GM12872 (cell line): ENCODE measurements at regions not wholly inside any gene's neighbourhood (a gene's known extent, or its start where the extent isn't known, plus 50 kb on each side); places are given as distances from the start of the nearest gene placed in this dataset.

Source experiments
- TF ChIP-seq, protein P1 (sequence below): IDR thresholded peaks from 3 replicates; pipeline ENCODE4 v1.5.1; 2011; ENCODE audit warnings: low read depth, mild to moderate bottlenecking, low read length, moderate library complexity; ENCODE audit not compliant: insufficient read depth

DNA sequence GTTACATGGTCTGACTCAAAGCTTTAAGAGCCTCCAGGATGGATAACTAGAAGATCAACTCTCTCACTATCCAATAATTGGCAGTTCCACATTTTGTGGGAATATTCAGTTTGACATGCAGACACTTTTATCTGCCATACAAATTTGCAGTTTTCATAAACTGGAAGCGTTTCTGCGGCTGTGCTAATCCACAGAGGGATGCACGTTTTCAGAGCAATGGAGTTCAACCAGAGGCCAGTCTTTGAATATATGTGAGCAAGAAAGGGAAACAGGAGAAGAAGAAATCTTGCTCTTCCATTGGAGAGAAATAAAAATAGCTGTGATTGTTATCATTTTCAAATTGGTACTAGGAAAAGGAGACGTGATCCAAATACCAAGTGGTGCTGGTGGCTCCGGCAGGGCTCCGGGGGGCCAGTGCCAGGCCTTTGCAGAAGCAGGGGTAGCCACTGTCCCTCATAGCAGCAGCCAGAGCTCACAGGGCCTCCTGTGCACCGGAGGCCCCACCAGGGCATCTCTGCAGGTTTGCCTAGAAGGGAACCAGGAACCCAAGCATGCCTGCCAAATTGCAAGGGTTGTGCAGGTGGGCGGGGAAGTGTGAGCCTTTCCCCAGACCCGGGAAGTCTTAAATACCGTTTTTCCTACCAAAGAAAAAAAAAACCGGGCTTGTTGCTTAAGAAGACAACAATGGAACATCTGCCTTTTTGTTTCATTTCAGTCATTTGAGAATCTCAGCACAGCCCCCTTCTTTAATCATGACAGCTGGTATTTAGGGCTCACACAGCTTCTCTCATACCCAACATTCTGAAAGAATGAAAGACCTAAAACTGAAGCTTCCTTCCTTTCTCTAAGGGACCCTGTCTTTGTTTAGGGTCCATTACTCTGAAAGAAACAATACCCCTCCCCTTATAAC is 791.1 kb upstream of the SOX11 start:
- TF ChIP-seq, protein P1, sequence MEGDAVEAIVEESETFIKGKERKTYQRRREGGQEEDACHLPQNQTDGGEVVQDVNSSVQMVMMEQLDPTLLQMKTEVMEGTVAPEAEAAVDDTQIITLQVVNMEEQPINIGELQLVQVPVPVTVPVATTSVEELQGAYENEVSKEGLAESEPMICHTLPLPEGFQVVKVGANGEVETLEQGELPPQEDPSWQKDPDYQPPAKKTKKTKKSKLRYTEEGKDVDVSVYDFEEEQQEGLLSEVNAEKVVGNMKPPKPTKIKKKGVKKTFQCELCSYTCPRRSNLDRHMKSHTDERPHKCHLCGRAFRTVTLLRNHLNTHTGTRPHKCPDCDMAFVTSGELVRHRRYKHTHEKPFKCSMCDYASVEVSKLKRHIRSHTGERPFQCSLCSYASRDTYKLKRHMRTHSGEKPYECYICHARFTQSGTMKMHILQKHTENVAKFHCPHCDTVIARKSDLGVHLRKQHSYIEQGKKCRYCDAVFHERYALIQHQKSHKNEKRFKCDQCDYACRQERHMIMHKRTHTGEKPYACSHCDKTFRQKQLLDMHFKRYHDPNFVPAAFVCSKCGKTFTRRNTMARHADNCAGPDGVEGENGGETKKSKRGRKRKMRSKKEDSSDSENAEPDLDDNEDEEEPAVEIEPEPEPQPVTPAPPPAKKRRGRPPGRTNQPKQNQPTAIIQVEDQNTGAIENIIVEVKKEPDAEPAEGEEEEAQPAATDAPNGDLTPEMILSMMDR: no peak

DNA sequence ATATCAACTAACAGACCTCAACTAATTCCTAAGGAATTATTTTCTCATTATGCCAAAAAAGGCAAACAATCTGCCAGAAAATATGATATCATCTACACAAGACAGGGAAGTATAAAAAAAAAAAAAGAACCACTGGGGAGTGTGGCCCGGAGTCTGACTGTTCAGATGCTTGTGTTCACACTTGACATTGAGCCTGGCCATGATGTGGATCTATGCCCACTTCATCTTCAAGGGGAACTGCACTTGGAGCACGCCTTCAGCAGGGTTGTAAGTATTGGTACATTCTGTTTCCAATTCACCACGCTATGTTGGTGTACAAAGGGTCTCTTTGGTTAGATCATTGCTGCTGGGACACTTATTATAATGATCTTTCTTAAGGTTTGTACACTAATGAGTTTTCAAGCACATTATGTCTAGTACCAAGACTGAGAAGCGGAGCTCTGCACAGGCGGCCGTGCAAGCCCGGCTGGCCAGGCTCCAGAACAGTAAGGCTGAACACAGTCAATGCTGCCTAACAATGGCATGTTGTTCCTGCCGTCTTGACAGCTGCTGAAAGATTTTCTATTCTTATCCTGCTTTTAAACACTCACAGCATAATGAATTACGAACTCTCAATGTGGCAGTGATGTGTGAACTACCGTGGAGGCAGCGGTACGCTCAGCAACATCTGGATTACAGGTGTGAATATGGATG is 788.4 kb upstream of the SOX11 start:
- TF ChIP-seq, protein P1: no peak

DNA sequence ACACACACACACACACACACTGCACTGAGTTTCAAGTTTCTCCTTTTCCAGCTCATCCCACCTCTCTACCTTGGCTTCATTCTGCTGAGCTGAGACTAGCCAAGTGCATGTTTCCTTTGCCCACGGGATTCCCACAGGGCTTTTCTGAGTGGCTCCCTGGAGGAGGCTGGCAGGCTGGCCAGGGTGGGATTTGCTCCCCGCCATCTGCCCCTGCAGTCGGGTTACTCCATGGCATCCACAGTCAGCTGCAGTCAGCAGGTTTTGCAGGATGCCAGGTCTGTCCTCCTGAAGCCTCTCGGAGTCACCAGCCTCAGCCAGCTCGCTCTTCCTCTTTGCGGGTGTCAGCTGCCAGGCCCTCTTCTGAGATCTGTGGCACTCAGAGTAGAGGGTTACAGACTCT is 783.7 kb upstream of the SOX11 start:
- TF ChIP-seq, protein P1: no peak

DNA sequence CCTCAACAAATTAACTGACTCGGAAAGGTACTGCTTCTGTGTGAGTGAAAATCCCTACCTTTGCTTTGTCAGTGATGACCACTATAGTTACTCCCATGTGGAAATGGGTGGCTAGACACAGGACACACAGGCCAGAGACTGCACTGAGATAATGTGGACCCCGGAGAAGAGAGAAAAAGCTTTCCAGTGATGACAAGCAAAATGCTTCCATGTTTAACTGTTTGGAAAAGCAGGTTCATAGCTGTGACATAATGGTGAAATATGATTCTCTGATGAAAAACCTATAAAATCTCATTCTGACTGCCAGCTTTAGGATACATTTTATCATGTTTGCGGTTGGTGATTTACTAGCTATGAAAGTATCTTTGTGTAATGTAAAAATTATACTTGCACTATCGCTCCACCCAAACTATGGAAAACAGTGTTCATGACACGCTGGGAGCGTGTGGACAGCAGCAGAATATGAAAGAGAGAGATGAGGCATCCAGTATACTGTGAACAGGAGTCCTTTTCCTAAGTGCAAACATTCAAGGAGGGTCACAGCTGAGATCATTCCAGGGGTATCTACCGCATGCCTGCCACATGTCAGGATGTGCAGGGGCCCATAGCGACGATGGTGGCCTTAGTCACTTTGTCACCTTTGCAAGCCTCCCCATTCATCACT is 782.7 kb upstream of the SOX11 start:
- TF ChIP-seq, protein P1: no peak

DNA sequence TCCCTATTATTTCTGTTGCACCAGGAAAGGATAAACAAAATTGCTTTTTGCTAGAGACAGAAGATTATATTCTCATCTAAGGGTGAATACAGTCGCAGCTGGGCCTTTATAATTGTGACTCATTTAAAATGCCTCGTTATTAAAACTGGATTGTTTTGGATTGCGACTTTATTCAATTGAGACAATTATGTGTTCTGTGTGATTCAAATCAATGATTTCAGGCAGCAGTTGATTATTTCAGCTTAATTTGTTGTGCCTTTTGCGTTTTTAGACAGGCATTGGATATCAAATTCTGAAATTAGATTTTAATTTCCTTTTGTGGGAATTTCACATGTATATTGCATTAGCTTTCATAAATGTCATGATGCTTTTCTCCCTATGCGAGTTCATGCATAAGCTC is 778.1 kb upstream of the SOX11 start:
- TF ChIP-seq, protein P1: no peak

DNA sequence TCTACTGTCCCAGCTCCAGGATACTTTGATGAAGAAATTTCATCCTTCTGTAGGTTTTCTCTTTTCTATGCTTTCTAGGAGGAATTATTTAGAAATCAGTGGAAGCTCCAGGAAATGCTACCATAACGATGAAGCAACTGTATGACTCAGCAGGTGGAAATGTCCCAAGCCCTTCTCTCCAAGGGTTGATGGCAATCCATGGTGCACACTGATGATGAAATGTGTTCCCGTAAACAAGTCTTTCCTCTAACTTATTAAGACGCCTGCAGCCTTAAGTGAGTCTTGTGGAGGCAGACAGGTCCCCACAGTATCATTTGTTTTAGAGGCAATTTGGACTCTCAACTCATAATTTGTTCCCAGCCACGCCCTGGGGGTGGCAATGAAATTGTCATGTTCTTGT is 777.6 kb upstream of the SOX11 start:
- TF ChIP-seq, protein P1: no peak

DNA sequence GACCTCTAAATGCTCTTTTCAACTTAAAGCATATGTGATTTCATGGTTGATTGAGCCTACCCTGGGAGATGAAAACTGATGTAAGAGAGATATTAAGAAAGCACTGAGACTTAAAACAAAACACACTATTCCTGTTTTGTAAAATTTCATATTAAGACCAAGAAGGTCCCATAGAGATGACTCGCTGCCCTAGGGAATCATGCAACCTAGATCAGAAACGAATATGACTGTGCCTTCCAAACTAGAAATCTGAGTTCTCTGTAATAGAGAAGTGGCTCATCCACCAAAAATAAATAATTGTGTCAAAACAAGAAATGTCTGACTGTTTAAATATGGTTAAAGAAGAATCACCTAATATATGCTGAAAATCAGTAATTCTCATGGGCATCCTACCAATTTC is 776.8 kb upstream of the SOX11 start:
- TF ChIP-seq, protein P1: no peak
